22Rv1 (cell line): ENCODE measurements at regions not wholly inside any gene's neighbourhood (a gene's known extent, or its start where the extent isn't known, plus 50 kb on each side); places are given as distances from the start of the nearest gene placed in this dataset.

Experiments
- H3K27ac ChIP-seq: fragments of 450-650 bp; 2 replicates; pipeline ENCODE4 v1.5.1; 2017
- CTCF ChIP-seq: fragments of 450-650 bp; IDR thresholded peaks from 2 replicates; pipeline ENCODE4 v1.5.1; 2017; ENCODE audit warnings: mild to moderate bottlenecking
- ZFX ChIP-seq: fragments of 450-650 bp; IDR thresholded peaks from 2 replicates; pipeline ENCODE4 v1.6.1; 2017; ENCODE audit warnings: antibody characterized with exemption, borderline replicate concordance

GRCh38 chr13:74868049-74868448 lies 613.9 kb downstream of the TBC1D4 start:
- H3K27ac ChIP-seq: no peak overlapping the region
- TF ChIP-seq ZFX: no peak
- TF ChIP-seq CTCF: no peak

- no peak overlapping the region for H3K27ac ChIP-seq
- TF ChIP-seq CTCF (no peak), ZFX (no peak)
These were observed 614.5 kb downstream of the TBC1D4 start for GRCh38 chr13:74867460-74867859.

- TF ChIP-seq CTCF (no peak), ZFX (no peak)
- no peak overlapping the region for H3K27ac ChIP-seq
These were observed 615.9 kb downstream of the TBC1D4 start for GRCh38 chr13:74866101-74866500.

GRCh38 chr13:74865656-74866055 lies 616.3 kb downstream of the TBC1D4 start:
- H3K27ac ChIP-seq: no peak overlapping the region
- no peak for TF ChIP-seq CTCF

- TF ChIP-seq ZFX (no peak), CTCF (no peak)
- no peak overlapping the region for H3K27ac ChIP-seq
These were observed 621.2 kb downstream of the TBC1D4 start for GRCh38 chr13:74860789-74861188.

- H3K27ac ChIP-seq: no peak overlapping the region
- TF ChIP-seq ZFX: no peak
- no peak for TF ChIP-seq CTCF
These were observed 631.1 kb downstream of the TBC1D4 start for GRCh38 chr13:74850893-74851292.

- TF ChIP-seq ZFX (no peak), CTCF (no peak)
- no peak overlapping the region for H3K27ac ChIP-seq
These were observed 634.0 kb downstream of the TBC1D4 start for GRCh38 chr13:74847966-74848365.
